Activated CD4-positive, alpha-beta T cell treated with anti-CD3 and anti-CD28 coated beads, Interleukin-2, amount 50 U/mL, for 16 hours (primary cell): ENCODE measurements at regions not wholly inside any gene's neighbourhood (a gene's known extent, or its start where the extent isn't known, plus 50 kb on each side); places are given as distances from the start of the nearest gene placed in this dataset.
A peak's percentile ranks its signal among the peaks of the same experiment; 100 is the strongest.
"Not testable (repeated sequence)": the region's sequence is repeated elsewhere in the genome, so short reads cannot be mapped to it uniquely, and the experiment has no call there.

Source experiments
- DNase-seq: peaks from one replicate; pipeline ENCODE4 v3.0.0-alpha.2; 2020

DNA sequence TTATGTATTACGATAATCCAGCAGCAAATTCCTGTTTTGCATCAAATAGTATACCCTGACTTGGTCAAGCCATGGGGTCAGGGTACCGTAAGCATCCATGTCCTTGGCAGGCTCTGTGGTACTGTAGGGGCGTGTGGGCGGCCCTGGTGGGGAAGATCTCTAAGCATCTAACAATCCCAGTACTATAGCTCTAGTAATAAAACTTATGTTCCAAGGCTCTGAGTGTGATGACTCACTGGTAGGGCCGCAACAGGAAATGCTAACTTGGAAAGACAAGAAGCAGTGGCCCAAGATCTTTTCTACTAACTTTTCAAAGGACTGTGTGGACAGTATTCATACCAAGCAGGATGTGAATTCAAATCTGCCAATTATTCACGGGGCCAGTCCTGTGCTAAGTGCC, 63.8 kb downstream of the CLEC18A start:
- DNase-seq, result not testable (repeated sequence)

DNA sequence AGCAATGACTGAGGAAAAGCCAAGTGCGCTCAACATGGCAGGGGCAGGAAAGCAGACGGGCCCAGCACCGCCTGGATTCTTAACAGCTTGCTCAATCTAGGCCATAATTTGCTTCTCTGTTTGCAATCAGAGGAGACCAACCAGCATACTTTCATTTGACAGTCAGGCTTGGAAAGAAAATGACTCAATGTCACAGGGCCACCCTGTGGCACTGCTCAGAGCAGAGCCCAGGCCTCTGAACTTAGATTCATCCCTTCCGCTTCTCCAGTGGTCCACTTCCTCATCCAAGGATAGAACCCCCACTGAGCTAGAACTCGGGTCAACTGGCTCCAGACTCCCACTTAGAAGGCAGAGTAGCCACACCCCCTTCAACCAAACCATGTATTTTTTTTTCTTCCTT, 65.6 kb downstream of the CLEC18A start:
- not testable (repeated sequence) for DNase-seq

DNA sequence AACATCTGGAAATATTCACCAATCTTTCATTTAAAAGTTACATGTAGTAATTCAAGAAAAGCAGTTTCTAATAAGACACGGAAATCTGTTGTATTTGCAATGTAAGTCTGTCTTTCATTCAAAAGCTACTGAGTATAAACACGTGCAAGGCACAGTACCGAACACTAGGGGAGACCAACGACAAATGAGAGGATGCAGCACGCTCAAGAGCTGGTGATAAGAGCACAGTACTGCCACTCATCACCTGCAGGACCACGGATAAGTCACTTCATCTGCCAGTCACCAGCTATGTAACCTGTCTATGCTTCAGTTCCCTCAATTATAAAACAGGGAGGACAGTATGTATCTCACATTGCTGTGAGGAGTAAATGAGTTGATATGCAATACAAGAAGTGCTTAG, 67.1 kb downstream of the CLEC18A start:
- DNase-seq, result peak; percentile 32

DNA sequence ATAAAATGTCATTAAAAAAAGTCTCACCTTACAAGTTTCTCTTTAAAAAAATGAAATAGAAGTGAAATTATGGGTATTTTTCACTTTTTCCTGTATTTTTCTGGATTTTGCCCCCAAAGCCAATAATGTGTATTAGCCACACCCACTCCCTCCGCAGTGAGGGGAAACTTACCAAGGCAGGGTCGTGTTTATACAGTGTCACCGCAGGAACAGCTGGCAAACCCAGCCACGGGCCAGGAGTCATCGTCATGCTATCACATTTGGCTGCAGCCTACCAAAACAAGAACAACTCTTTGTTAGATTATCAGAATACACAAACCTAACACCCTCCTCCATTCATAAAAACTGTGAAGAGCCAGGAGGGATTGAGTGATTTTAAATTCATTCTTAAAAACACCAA, 72.1 kb downstream of the CLEC18A start:
- not testable (repeated sequence) for DNase-seq

DNA sequence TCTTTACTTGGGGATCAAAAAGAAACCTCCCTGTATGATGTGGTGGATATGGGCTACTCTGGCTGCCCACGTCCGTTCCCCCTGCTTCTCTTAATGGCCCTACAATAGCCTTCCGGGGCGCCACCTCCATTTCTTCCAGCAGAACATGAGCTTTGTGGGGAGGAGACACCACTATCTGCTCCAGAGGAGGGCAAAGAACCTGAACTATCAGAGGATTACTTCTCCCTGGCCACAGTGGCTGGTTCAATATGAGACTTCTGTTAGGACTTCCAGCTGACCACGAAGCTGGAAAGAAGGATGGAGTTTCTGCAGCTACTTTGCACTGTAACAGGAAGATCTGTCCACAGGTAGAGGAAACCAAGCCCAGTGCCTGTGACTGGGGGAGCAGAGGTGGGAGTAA, 72.8 kb downstream of the CLEC18A start:
- DNase-seq, result not testable (repeated sequence)

DNA sequence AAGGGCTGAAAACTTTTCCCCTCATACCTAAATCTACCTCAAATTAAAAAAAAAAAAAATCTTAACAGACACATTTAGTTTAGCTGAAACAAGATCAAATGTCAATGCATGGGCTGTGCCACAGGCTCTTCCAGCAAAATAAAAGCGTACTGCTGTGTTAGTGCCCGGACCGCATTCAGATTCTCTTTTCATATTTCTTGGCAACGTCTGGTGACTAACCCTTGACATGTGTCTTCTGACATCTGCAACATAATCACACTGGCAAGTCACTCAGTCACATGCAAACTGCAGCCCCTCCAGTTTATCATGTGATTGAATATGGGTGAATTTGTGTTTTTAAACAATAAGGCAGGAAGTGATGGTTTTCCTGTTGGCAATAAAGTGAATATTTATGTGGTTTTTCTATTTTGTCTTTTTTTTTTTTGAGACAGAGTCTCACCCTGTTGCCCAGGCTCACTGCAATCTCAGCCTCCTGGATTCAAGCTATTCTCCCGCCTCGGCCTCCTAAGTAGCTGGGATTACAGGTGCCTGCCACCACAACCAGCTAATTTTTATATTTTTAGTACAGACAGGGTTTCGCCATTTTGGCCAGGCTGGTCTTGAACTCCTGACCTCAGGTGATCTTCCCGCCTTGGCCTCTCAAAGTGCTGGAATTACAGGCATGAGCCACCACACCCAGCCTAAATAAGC, 75.2 kb downstream of the CLEC18A start:
- DNase-seq, result peak; percentile 39

DNA sequence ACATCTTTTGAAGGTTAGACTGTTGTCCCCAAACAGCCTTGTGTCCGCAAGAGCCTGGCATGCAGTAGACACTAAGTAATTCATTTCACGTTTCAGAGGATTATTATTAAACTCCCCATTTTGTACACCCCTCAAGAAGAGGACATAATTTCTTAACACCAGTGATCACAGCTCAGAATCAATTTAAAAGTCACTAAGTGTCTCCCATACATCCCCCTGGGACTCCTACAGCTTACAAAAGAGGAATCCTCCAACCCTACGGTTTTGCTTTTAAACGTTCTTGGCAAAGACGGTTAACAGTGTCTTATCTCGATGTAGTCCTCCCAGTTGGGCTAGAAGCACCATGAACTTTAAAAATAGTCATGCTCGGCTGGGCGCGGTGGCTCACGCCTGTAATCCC, 81.2 kb upstream of the PDPR start:
- not testable (repeated sequence) for DNase-seq

DNA sequence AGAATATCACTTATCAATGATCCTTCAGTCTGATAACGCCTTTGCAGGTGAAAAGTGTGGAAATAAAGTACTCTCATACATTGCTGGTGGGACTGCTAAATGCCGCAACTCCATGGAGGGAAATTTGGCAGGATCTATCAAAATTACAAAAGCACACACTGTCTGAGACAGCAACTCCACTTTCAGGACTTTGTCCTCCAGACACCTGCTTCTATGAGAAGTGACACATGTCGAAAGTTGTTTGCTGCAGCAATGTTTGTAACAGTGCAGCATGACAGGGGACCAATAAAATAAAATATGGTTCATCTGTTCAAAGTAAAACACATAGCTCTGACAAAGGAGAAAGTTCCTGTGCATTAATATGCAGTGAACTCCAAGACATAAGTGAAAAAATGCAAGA, 76.2 kb upstream of the PDPR start:
- DNase-seq, result not testable (repeated sequence)

DNA sequence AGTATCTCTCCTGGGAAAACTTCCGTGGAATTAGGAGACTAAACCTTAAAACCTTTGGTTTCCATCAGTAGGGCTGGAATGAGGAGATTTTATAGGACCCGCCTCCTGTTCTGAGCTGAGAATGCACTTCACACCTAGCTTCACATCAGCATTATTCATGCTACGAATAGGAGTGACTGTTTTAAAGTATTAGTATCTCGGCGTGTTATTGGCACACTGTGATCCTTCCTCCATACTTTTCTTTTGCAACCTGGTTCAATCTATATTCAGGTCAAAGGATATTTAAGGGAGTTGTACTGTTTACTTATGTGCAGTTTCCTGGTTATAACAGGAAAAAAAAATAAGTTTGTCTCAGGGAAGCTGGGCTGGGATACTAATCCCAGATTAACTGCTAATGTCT, 73.6 kb upstream of the PDPR start:
- DNase-seq, result not testable (repeated sequence)

DNA sequence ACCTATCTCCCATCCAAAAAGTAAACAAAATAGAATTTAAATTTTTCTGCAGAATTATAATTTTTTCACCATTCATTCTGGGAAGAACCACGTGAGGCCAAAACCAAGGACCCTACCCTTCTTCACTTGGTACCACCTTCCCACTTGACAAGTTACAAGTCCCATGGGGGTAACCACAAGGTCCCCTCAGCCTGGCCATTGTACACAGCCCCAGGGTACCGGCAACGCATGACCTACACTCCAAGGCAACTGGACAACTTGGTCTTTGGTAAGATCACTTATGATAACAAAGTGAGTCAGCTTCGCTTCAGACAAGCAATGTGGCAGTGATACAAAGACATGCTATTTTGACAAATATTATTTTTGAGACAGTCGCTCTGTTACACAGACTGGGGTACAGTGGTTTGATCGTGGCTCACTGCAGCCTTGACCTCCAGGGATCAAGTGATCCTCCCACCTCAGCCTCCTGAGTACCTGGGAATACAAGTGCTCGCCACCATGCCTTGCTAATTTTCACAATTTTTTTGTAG, 70.5 kb upstream of the PDPR start:
- DNase-seq, result not testable (repeated sequence)

DNA sequence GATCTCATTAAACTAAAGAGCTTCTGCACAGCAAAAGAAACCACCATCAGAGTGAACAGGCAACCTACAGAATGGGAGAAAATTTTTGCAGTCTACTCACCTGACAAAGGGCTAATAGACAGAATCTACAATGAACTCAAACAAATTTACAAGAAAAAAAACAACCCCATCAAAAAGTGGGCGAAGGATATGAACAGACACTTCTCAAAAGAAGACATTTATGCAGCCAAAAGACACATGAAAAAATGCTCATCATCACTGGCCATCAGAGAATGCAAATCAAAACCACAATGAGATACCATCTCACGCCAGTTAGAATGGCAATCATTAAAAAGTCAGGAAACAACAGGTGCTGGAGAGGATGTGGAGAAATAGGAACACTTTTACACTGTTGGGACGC, 67.6 kb upstream of the PDPR start:
- not testable (repeated sequence) for DNase-seq

DNA sequence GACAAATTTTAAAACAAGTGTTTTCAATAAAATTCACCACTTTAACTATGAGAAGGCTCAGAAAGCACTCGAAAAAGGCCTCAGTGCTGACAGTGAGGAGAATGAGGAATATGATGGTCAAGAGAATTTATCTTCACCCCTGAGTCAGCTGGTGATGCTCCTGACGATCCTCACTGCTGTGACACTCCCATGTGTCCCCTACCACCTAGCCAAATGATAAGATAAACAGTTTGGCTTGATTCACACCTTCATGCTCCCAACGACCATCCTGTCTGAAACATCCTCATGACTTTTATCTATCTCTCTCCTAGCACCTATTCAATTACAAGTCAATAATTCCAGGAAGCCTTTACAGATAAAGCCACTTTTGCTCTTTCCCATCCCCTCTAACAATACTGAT, 66.0 kb upstream of the PDPR start:
- DNase-seq, result not testable (repeated sequence)

DNA sequence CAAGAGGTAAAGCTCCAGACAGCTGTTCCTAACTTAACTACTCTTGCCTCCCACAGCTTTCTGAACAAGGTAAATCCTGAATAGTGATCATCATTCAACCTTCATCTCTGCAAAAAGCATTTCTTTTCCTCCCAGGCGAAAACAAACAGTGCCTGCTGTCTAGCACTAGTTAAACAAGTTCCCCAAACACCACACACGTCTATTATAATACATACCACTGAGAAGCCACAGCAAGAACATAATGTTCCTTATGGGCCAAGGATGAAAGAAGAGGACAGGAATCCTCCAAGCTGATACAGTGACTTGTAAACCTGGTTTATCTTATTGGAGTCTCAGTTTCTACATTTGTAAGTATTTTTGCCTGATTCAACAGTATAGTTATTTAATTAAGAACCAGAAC, 56.1 kb upstream of the PDPR start:
- not testable (repeated sequence) for DNase-seq

DNA sequence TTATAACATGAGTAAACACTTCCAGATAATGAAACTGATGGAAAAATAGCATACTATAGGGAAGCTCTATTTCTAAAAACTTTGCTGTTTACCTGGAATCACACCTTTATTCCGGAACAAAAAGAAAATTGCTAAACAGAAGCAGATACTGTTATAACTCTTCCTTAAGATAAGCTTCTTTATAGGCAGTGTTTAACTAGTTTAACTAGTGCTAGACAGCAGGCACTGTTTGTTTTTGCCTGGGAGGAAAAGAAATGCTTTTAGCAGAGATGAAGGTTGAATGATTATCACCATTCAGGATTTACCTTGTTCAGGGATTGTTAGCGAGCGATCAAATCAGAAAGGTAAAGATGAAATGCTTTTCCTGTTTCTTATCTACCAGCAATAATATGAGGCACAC, 54.7 kb upstream of the PDPR start:
- not testable (repeated sequence) for DNase-seq

DNA sequence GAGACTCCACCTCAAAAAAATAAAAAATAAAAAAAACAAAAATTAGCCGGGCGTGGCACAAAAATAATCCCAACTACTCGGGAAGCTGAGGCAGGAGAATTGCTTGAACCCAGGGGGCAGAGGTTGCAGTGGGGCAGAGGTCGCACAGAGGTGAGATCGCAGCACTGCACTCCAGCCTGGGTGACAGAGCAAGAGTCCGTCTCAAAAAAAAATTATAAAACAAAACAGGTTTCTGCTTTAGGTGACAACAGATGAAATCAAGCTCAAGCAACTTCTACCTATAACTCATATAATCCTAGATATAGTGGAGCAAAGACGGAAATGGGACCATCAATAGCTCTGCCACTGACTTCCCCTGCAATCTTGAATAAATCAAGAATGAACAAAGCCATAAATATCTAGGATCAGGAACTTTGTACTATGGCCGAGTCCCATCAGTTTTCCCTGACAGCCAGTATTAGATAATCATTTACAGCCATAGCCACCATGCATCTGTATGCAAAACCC, 53.6 kb upstream of the PDPR start:
- not testable (repeated sequence) for DNase-seq

DNA sequence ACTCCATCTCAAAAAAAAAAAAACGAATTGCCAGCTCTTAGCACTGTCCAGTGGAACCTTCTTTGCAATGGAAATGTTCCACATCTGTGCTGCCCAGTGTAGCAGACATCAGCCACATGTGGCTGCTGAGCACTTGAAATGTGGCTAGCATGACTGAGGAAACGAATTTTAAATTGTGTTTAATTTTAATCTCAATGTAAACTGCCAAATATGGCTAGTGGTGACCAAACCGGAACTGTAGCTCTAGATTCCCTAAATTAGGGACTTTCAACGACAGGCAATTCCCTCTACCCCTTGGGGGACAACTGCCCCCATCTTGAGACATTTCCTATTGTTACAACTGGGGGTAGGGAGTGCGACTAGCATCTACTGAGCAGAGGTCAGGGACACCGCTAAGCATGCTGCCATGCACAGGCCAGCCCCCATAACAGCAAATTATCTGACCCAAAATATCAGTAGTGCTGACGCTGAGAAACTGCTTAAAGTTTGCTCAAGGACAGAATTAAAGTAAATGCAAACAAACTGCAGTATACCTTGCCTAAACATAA, 52.4 kb upstream of the PDPR start:
- DNase-seq, result not testable (repeated sequence)

DNA sequence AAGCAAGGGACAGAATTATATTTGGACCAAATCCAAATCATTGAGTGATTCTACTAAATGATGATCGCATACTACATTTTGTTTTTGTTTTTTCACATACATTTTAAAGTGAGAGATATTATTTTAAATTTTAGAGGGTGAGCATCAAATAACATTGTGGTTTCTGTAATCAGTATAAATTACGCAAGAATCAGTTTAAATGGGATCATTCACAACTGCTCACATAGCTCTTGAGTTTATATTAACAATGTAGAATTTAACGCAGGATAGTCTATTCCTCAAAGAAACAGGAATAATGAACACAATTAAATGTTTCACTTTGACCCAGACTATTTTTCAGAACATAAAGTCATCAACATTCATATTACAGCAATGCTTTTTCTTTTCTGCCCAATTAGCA, 51.2 kb upstream of the PDPR start:
- not testable (repeated sequence) for DNase-seq
